ENCODE measurements at regions not wholly inside any gene's neighbourhood (a gene's known extent, or its start where the extent isn't known, plus 50 kb on each side); places are given as distances from the start of the nearest gene placed in this dataset.

GRCh38 chr1:234745844-234746797 is 136.1 kb upstream of the IRF2BP2 start (continued):
- TF ChIP-seq HNRNPL (IDR thresholded peaks at IDR 0.05; ENCODE audit: low read depth, low read length) (no peak), PRMT5 (CRISPR knock-in tag; IDR thresholded peaks at IDR 0.05) (no peak), ETS1 (conservative IDR thresholded peaks at IDR 0.05; ENCODE audit: control insufficient read depth, low read depth, low read length) (no peak), NONO (IDR thresholded peaks at IDR 0.05; ENCODE audit: low read depth in 2 of 2, low read length in 1 of 2) (no peak), MAFF (IDR thresholded peaks at IDR 0.05; ENCODE audit: low read length) (no peak), DMBX1 (CRISPR knock-in tag; IDR thresholded peaks at IDR 0.05; ENCODE audit: borderline replicate concordance) (no peak; the same call in 1 of the 2 replicates), ZNF134 (CRISPR knock-in tag; conservative IDR thresholded peaks at IDR 0.05) (no peak), CHD4 (IDR thresholded peaks at IDR 0.05; ENCODE audit: insufficient read depth, insufficient replicate concordance, low read depth, low read length, poor library complexity, severe bottlenecking) (no peak), CEBPB (tag; IDR thresholded peaks at IDR 0.05) (no peak), PRPF4 (IDR thresholded peaks at IDR 0.05; ENCODE audit: insufficient read depth, low read depth, low read length, poor library complexity, severe bottlenecking) (no peak), NFE2 (IDR thresholded peaks at IDR 0.05; ENCODE audit: low read depth) (peak; percentile 23; the same call in 1 of the 2 replicates), ZMIZ1 (IDR thresholded peaks at IDR 0.05; ENCODE audit: low read depth in 2 of 2, low read length in 2 of 2) (no peak), ZNF644 (tag; IDR thresholded peaks at IDR 0.05; ENCODE audit: low read depth) (no peak), POLR2AphosphoS2 (IDR thresholded peaks at IDR 0.05; ENCODE audit: low read length) (no peak), CHD2 (IDR thresholded peaks at IDR 0.05; ENCODE audit: low read depth, low read length) (no peak), RBM14 (IDR thresholded peaks at IDR 0.05; ENCODE audit: borderline replicate concordance, insufficient read depth, low read depth, low read length) (no peak), FOXJ2 (tag; IDR thresholded peaks at IDR 0.05) (no peak), MEF2A (IDR thresholded peaks at IDR 0.05; ENCODE audit: control insufficient read depth, low read depth, low read length) (no peak), NCOR1 (IDR thresholded peaks at IDR 0.05) (no peak), GATAD2B (IDR thresholded peaks at IDR 0.05; ENCODE audit: borderline replicate concordance) (no peak), GTF2A2 (tag; IDR thresholded peaks at IDR 0.05) (no peak), ZNF23 (CRISPR knock-in tag; IDR thresholded peaks at IDR 0.05) (no peak), ZBTB7A (IDR thresholded peaks at IDR 0.05; ENCODE audit: borderline replicate concordance, control insufficient read depth, low read depth, low read length) (no peak), SRSF7 (optimal IDR thresholded peaks at IDR 0.05; ENCODE audit: low read depth, low read length) (no peak), MCM5 (IDR thresholded peaks at IDR 0.05; ENCODE audit: low read depth) (no peak)

Data from K562 (cell line).